ENCODE measurements at regions not wholly inside any gene's neighbourhood (a gene's known extent, or its start where the extent isn't known, plus 50 kb on each side); places are given as distances from the start of the nearest gene placed in this dataset.
"Not testable (repeated sequence)": the region's sequence is repeated elsewhere in the genome, so short reads cannot be mapped to it uniquely, and the experiment has no call there.

- no peaks in the 10 kb centered on the region for H3K4me1 Mint-ChIP-seq
- H3K27me3 Mint-ChIP-seq: peaks cover 14% of the 10 kb centered on the region
- no peak overlapping the region for H3K27ac Mint-ChIP-seq
- peaks cover 6% of the 10 kb centered on the region for H3K9me3 Mint-ChIP-seq
- ATAC-seq: no peak
- no peak overlapping the region for H3K4me3 Mint-ChIP-seq
- no peaks in the 10 kb centered on the region for H3K36me3 Mint-ChIP-seq
Measured at GRCh38 chr17:27009087-27009486, 284.8 kb upstream of the WSB1 start.

GRCh38 chr17:27010138-27010537 is 283.8 kb upstream of the WSB1 start:
- not testable (repeated sequence) for H3K36me3 Mint-ChIP-seq, H3K27ac Mint-ChIP-seq, H3K4me3 Mint-ChIP-seq, H3K9me3 Mint-ChIP-seq, ATAC-seq, H3K4me1 Mint-ChIP-seq
- peaks cover 13% of the 10 kb centered on the region for H3K27me3 Mint-ChIP-seq

- H3K4me1 Mint-ChIP-seq, ATAC-seq, H3K4me3 Mint-ChIP-seq, H3K27ac Mint-ChIP-seq, H3K36me3 Mint-ChIP-seq: not testable (repeated sequence)
- Mint-ChIP-seq H3K9me3 (peaks cover 13% of the 10 kb centered on the region), H3K27me3 (peaks cover 11% of the 10 kb centered on the region)
Measured at GRCh38 chr17:27030552-27030951, 263.4 kb upstream of the WSB1 start.

GRCh38 chr17:27038676-27039075 is 255.2 kb upstream of the WSB1 start:
- H3K4me3 Mint-ChIP-seq: no peak overlapping the region
- H3K27me3 Mint-ChIP-seq: no peaks in the 10 kb centered on the region
- H3K36me3 Mint-ChIP-seq: no peaks in the 10 kb centered on the region
- peak; percentile 66 for ATAC-seq
- H3K27ac Mint-ChIP-seq: no peak overlapping the region
- H3K4me1 Mint-ChIP-seq: peaks cover 8% of the 10 kb centered on the region
- H3K9me3 Mint-ChIP-seq: no peaks in the 10 kb centered on the region

GRCh38 chr17:27045039-27045438 is 248.9 kb upstream of the WSB1 start:
- peaks cover 24% of the 10 kb centered on the region for H3K27me3 Mint-ChIP-seq
- not testable (repeated sequence) for H3K4me3 Mint-ChIP-seq, H3K9me3 Mint-ChIP-seq, H3K27ac Mint-ChIP-seq, H3K36me3 Mint-ChIP-seq, ATAC-seq, H3K4me1 Mint-ChIP-seq

- no peak overlapping the region for H3K27ac Mint-ChIP-seq
- ATAC-seq: no peak
- no peak overlapping the region for H3K4me3 Mint-ChIP-seq
- H3K4me1 Mint-ChIP-seq: no peaks in the 10 kb centered on the region
- H3K27me3 Mint-ChIP-seq: peaks cover 24% of the 10 kb centered on the region
- H3K9me3 Mint-ChIP-seq: peaks cover 7% of the 10 kb centered on the region
- no peaks in the 10 kb centered on the region for H3K36me3 Mint-ChIP-seq
Measured at GRCh38 chr17:27049104-27049784, 244.7 kb upstream of the WSB1 start.

- peaks cover 25% of the 10 kb centered on the region for H3K27me3 Mint-ChIP-seq
- H3K4me1 Mint-ChIP-seq: no peaks in the 10 kb centered on the region
- no peak overlapping the region for H3K27ac Mint-ChIP-seq
- no peak for ATAC-seq
- no peaks in the 10 kb centered on the region for H3K36me3 Mint-ChIP-seq
- peaks cover 5% of the 10 kb centered on the region for H3K9me3 Mint-ChIP-seq
- no peak overlapping the region for H3K4me3 Mint-ChIP-seq
Measured at GRCh38 chr17:27065588-27065987, 228.3 kb upstream of the WSB1 start.

- peaks cover 5% of the 10 kb centered on the region for H3K9me3 Mint-ChIP-seq
- H3K27ac Mint-ChIP-seq: no peak overlapping the region
- H3K4me3 Mint-ChIP-seq: no peak overlapping the region
- no peaks in the 10 kb centered on the region for H3K36me3 Mint-ChIP-seq
- no peaks in the 10 kb centered on the region for H3K4me1 Mint-ChIP-seq
- H3K27me3 Mint-ChIP-seq: peaks cover 24% of the 10 kb centered on the region
- no peak for ATAC-seq
Measured at GRCh38 chr17:27066315-27066714, 227.6 kb upstream of the WSB1 start.

GRCh38 chr17:27069842-27070508 is 223.9 kb upstream of the WSB1 start:
- no peak overlapping the region for H3K4me3 Mint-ChIP-seq
- no peaks in the 10 kb centered on the region for H3K36me3 Mint-ChIP-seq
- no peak for ATAC-seq
- H3K27ac Mint-ChIP-seq: no peak overlapping the region
- peaks cover 5% of the 10 kb centered on the region for H3K9me3 Mint-ChIP-seq
- peaks cover 10% of the 10 kb centered on the region for H3K4me1 Mint-ChIP-seq
- H3K27me3 Mint-ChIP-seq: peaks cover 1% of the 10 kb centered on the region

GRCh38 chr17:27070836-27071235 is 223.1 kb upstream of the WSB1 start:
- peaks cover 10% of the 10 kb centered on the region for H3K4me1 Mint-ChIP-seq
- H3K9me3 Mint-ChIP-seq: peaks cover 5% of the 10 kb centered on the region
- H3K27me3 Mint-ChIP-seq: peaks cover 8% of the 10 kb centered on the region
- no peak overlapping the region for H3K4me3 Mint-ChIP-seq
- H3K27ac Mint-ChIP-seq: no peak overlapping the region
- no peak for ATAC-seq
- no peaks in the 10 kb centered on the region for H3K36me3 Mint-ChIP-seq

- peaks cover 14% of the 10 kb centered on the region for H3K27me3 Mint-ChIP-seq
- peak; percentile 41 for ATAC-seq
- peaks cover 10% of the 10 kb centered on the region for H3K4me1 Mint-ChIP-seq
- H3K27ac Mint-ChIP-seq: no peak overlapping the region
- peaks cover 5% of the 10 kb centered on the region for H3K9me3 Mint-ChIP-seq
- no peaks in the 10 kb centered on the region for H3K36me3 Mint-ChIP-seq
- H3K4me3 Mint-ChIP-seq: no peak overlapping the region
Measured at GRCh38 chr17:27072885-27073284, 221.0 kb upstream of the WSB1 start.

GRCh38 chr17:27076814-27077213 is 217.1 kb upstream of the WSB1 start:
- H3K4me3 Mint-ChIP-seq: no peak overlapping the region
- H3K4me1 Mint-ChIP-seq: peaks cover 10% of the 10 kb centered on the region
- H3K27me3 Mint-ChIP-seq: peaks cover 21% of the 10 kb centered on the region
- no peaks in the 10 kb centered on the region for H3K36me3 Mint-ChIP-seq
- H3K9me3 Mint-ChIP-seq: no peaks in the 10 kb centered on the region
- no peak for ATAC-seq
- H3K27ac Mint-ChIP-seq: no peak overlapping the region

- ATAC-seq: no peak
- H3K4me3 Mint-ChIP-seq: no peak overlapping the region
Measured at GRCh38 chr17:27078296-27078695, 215.6 kb upstream of the WSB1 start.

GRCh38 chr17:27079660-27080059 is 214.3 kb upstream of the WSB1 start:
- Mint-ChIP-seq H3K27ac (no peak overlapping the region), H3K27me3 (peaks cover 21% of the 10 kb centered on the region), H3K4me1 (no peaks in the 10 kb centered on the region), H3K9me3 (no peaks in the 10 kb centered on the region), H3K36me3 (no peaks in the 10 kb centered on the region), H3K4me3 (no peak overlapping the region)
- ATAC-seq: no peak

More at GRCh38 chr17:27078296-27078695, 215.6 kb upstream of the WSB1 start:
- Mint-ChIP-seq H3K27ac (no peak overlapping the region), H3K9me3 (no peaks in the 10 kb centered on the region), H3K4me1 (peaks cover under 1% of the 10 kb centered on the region), H3K36me3 (no peaks in the 10 kb centered on the region), H3K27me3 (peaks cover 21% of the 10 kb centered on the region)

- H3K36me3 Mint-ChIP-seq: no peaks in the 10 kb centered on the region
- ATAC-seq: no peak
- H3K4me3 Mint-ChIP-seq: no peak overlapping the region
- no peaks in the 10 kb centered on the region for H3K9me3 Mint-ChIP-seq
- no peaks in the 10 kb centered on the region for H3K4me1 Mint-ChIP-seq
- no peak overlapping the region for H3K27ac Mint-ChIP-seq
- H3K27me3 Mint-ChIP-seq: peaks cover 10% of the 10 kb centered on the region
Measured at GRCh38 chr17:27081002-27081638, 212.8 kb upstream of the WSB1 start.
